ENCODE measurements at regions not wholly inside any gene's neighbourhood (a gene's known extent, or its start where the extent isn't known, plus 50 kb on each side); places are given as distances from the start of the nearest gene placed in this dataset.

- Histone ChIP-seq H3K9me3 (replicated peaks; ENCODE audit: insufficient read depth, low read length) (no peaks in the 10 kb centered on the region), H3F3A (ENCODE audit: insufficient read depth, low read length) (no peaks in the 10 kb centered on the region), H4K20me1 (ENCODE audit: insufficient read depth, low read length) (no peaks in the 10 kb centered on the region), H3K4me3 (ENCODE audit: low read length) (no peak overlapping the region), H3K4me2 (ENCODE audit: low read depth, low read length) (no peak overlapping the region), H3K27ac (ENCODE audit: low read length) (no peak overlapping the region), H3K79me2 (ENCODE audit: low read length) (no peaks in the 10 kb centered on the region), H3K9ac (ENCODE audit: low read length) (no peak overlapping the region), H3K9me2 (replicated peaks; ENCODE audit: insufficient read depth, low read length) (no peaks in the 10 kb centered on the region), H3K27me3 (replicated peaks; ENCODE audit: insufficient read depth, low read length) (no peaks in the 10 kb centered on the region), H3K4me1 (ENCODE audit: low read length) (no peaks in the 10 kb centered on the region), H2AFZ (ENCODE audit: low read length) (no peak overlapping the region), H3K36me3 (replicated peaks; ENCODE audit: insufficient read depth, low read length) (no peaks in the 10 kb centered on the region)
- DNase-seq = no peak
- no peak for TF ChIP-seq EZH2 (optimal IDR thresholded peaks at IDR 0.05; ENCODE audit: low read depth, low read length)
- TF ChIP-seq CTCF (IDR thresholded peaks at IDR 0.05; ENCODE audit: low read length) = no peak
- no peak for TF ChIP-seq EZH2phosphoT487 (IDR thresholded peaks at IDR 0.05; ENCODE audit: low read length)
Measured at GRCh38 chr10:84077768-84078167, 61.5 kb upstream of the GHITM start.

- H3K9me3 ChIP-seq (replicated peaks; ENCODE audit: insufficient read depth, low read length) = no peaks in the 10 kb centered on the region
- no peak for DNase-seq
- no peaks in the 10 kb centered on the region for H3K27me3 ChIP-seq (replicated peaks; ENCODE audit: insufficient read depth, low read length)
- no peak overlapping the region for H3K4me2 ChIP-seq (ENCODE audit: low read depth, low read length)
- H3K9me2 ChIP-seq (replicated peaks; ENCODE audit: insufficient read depth, low read length) = no peaks in the 10 kb centered on the region
- H3K9ac ChIP-seq (ENCODE audit: low read length) = no peak overlapping the region
- no peak overlapping the region for H3K27ac ChIP-seq (ENCODE audit: low read length)
- no peaks in the 10 kb centered on the region for H3K36me3 ChIP-seq (replicated peaks; ENCODE audit: insufficient read depth, low read length)
- H3K79me2 ChIP-seq (ENCODE audit: low read length) = no peaks in the 10 kb centered on the region
- no peaks in the 10 kb centered on the region for H3F3A ChIP-seq (ENCODE audit: insufficient read depth, low read length)
- H4K20me1 ChIP-seq (ENCODE audit: insufficient read depth, low read length) = no peaks in the 10 kb centered on the region
- TF ChIP-seq EZH2 (optimal IDR thresholded peaks at IDR 0.05; ENCODE audit: low read depth, low read length) (no peak), CTCF (IDR thresholded peaks at IDR 0.05; ENCODE audit: low read length) (no peak), EZH2phosphoT487 (IDR thresholded peaks at IDR 0.05; ENCODE audit: low read length) (no peak)
- no peaks in the 10 kb centered on the region for H3K4me1 ChIP-seq (ENCODE audit: low read length)
- H3K4me3 ChIP-seq (ENCODE audit: low read length) = no peak overlapping the region
- no peak overlapping the region for H2AFZ ChIP-seq (ENCODE audit: low read length)
Measured at GRCh38 chr10:84078771-84079170, 60.5 kb upstream of the GHITM start.

- Histone ChIP-seq H3K36me3 (replicated peaks; ENCODE audit: insufficient read depth, low read length) (no peaks in the 10 kb centered on the region), H3K4me1 (ENCODE audit: low read length) (no peaks in the 10 kb centered on the region), H2AFZ (ENCODE audit: low read length) (no peak overlapping the region), H3K9me2 (replicated peaks; ENCODE audit: insufficient read depth, low read length) (no peaks in the 10 kb centered on the region), H3K79me2 (ENCODE audit: low read length) (no peaks in the 10 kb centered on the region), H4K20me1 (ENCODE audit: insufficient read depth, low read length) (no peaks in the 10 kb centered on the region), H3K9ac (ENCODE audit: low read length) (no peak overlapping the region), H3K4me2 (ENCODE audit: low read depth, low read length) (no peak overlapping the region), H3K27ac (ENCODE audit: low read length) (no peak overlapping the region), H3F3A (ENCODE audit: insufficient read depth, low read length) (no peaks in the 10 kb centered on the region), H3K4me3 (ENCODE audit: low read length) (no peak overlapping the region), H3K27me3 (replicated peaks; ENCODE audit: insufficient read depth, low read length) (no peaks in the 10 kb centered on the region), H3K9me3 (replicated peaks; ENCODE audit: insufficient read depth, low read length) (no peaks in the 10 kb centered on the region)
- DNase-seq = no peak
- TF ChIP-seq CTCF (IDR thresholded peaks at IDR 0.05; ENCODE audit: low read length) = no peak
- TF ChIP-seq EZH2phosphoT487 (IDR thresholded peaks at IDR 0.05; ENCODE audit: low read length) = no peak
- no peak for TF ChIP-seq EZH2 (optimal IDR thresholded peaks at IDR 0.05; ENCODE audit: low read depth, low read length)
Measured at GRCh38 chr10:84084342-84084741, 55.0 kb upstream of the GHITM start.

Measured in MM.1S (cell line).